T47D (cell line): ENCODE measurements at regions not wholly inside any gene's neighbourhood (a gene's known extent, or its start where the extent isn't known, plus 50 kb on each side); places are given as distances from the start of the nearest gene placed in this dataset.

ENCODE experiments used
- DNase-seq, 2 experiments: peaks; one replicate each; pipeline versions ENCODE4 v3.0.0 to v3.0.0-alpha.2; 2011 to 2012; ENCODE audit warnings: low read depth in 1 of 2, low spot score in 1 of 2
- JUND ChIP-seq: IDR thresholded peaks from 2 replicates; pipeline ENCODE4 v1.6.1; 2012; ENCODE audit warnings: low read depth
- in situ Hi-C: cut with HindIII; loops from 2 replicates; pipeline ENCODE4 v1.10.0; 2016; ENCODE audit warnings: low sequenced_read_pairs, low pct_unique_long_range_greater_than_20kb

DNA sequence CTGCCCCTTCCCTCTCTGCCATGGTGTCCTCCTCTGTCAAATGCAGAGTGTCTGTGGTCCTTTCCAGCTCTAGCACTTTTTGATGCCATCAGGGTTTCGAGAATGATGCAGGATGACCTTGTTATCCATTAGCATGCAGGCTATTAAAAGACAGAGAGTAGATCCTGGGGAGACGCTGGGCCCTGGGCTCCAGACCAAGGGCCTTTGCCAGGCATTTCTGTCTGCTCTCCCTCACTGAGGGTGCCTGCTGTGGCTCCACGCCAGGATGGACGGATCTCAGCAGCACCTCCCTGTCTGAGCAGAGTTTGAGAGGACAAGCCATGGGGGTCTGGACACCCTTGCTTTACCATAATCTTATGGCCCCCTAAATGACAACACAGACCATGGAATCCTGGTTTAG lies 110.8 kb upstream of the CD82 start:
- in situ Hi-C loops, result no loop called here
- no peak for TF ChIP-seq JUND
- no peak for DNase-seq

DNA sequence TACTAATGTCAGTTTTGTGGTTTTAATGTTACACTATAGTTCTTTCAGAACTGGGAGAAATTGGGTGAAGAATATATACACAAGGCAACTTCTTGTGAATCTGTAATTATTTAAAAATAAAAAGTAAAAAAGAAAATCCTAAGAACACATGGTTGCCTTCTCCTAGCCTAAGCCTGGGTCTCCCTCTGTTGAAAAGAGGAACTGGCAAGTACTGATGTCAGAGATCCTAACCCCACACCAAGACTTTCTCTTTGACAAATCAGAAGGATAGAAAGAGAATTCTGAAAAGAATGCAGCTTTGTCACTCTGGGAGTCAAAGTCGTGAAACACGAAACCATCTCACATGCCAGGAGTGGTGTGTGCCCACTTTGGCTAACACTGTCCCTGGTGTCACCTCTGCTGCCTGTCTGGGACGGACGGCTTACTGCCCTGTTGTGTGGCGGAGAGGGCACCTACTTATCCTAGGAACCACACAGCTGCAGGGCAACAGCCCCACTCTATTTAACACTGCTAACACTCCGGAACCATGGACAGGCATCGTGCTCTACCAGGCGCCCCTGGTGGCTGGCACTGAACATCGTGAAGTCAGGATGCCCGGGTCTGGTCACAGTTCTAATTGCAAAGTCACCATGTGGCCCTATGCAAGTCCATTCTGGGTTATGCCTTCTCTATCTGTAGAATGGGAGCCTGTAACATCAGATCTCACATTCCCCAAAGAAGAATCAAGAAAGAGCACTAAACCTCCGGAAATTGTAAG lies 108.7 kb upstream of the CD82 start:
- TF ChIP-seq JUND, result no peak
- DNase-seq, result peak; percentile 67 to 75
- in situ Hi-C loops, result no loop called here

DNA sequence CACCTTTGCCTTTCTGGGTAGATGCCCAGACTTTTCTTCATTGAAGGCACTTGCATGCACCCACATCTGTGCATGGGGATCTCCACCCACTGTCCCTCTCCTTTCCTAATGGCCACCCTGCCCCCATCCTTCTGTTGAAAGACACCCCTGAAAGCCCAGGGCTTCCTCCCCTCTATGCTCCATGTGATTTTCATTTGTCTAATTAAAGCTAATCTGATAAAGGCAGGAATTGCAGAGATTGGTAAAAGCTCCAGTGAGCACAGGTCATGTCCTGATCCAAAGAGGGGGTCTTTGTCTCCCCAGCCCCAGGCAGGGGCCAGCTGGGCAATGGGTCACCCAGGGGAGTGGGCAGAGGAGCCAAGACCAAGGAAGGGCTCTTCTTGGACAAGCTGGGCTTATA lies 107.6 kb upstream of the CD82 start:
- in situ Hi-C loops, result no loop called here
- TF ChIP-seq JUND, result no peak
- no peak for DNase-seq

DNA sequence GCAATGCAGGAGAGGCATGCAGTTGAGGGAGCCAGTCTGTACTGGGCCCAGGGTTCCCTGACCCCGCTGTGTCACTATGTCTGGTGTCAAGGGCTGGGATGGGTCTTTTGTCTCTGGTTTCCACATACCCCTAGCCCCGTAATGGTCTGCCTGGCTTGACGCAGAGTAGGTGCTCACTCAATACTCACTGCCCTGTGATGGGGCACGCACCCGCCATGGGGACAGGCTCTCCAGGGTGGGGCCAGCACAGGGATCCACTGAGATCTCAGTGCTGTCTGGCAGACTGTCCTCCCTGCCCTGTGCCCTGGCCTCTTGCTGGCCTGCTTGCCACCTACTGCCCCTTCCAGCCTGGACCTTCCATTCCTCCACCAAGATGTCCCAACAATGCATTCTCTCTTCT lies 101.7 kb upstream of the CD82 start:
- TF ChIP-seq JUND, result no peak
- in situ Hi-C loops, result no loop called here

DNA sequence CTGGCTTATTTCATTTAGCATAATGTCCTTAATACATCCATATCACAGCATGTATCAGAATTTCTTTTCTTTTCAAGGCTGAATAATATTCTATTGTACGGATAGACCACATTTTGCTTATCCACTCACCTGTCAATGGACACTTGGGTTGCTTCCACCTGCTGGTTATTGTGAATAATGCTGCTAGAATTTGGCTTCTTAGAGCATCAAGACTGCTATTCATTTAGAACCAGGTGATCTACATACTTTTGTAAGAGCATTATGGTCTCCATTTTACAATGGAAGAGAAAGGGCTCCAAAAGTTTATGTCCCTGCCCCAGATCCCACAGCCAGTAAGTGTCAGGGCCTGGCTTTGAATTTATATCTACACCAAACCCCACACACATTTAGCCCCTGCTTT lies 100.7 kb upstream of the CD82 start:
- no peak for TF ChIP-seq JUND
- DNase-seq, result peak in 1 of 2 experiments; percentile 62
- in situ Hi-C loops, result no loop called here

More for the DNA sequence above, 101.7 kb upstream of the CD82 start:
- no peak for DNase-seq

DNA sequence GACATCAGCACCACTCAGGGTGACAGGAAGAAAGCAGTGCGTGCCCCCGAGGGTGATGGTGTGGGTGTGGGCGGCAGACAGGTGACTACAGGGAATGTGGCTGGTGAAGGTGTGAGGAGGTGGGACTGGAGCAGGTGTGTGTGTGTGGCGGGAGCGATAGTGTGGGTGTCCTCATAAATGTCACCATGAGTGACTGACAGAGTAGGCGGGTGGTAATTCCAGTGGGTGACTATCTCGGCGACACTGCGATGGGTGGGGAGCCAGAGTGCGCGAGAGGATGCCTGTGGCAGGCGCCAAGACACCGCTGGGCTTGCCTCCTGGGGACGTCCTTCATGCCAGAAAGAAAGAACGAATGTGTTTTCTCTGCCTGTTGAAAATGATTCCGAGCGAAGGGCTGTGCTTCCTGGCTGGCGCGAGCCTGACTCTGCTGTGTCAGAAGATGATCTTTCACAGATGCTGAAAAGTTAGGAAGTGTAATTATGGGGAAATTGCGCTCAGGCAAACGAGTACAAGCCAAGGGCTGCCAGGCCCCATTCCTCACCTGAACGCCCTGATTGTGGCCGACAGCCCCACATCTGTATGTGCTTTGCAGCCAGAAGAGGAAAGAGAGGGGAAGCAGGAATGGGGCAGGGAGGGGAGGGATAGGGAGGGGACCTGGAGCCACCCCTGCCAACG lies 98.8 kb upstream of the CD82 start:
- TF ChIP-seq JUND, result no peak

DNA sequence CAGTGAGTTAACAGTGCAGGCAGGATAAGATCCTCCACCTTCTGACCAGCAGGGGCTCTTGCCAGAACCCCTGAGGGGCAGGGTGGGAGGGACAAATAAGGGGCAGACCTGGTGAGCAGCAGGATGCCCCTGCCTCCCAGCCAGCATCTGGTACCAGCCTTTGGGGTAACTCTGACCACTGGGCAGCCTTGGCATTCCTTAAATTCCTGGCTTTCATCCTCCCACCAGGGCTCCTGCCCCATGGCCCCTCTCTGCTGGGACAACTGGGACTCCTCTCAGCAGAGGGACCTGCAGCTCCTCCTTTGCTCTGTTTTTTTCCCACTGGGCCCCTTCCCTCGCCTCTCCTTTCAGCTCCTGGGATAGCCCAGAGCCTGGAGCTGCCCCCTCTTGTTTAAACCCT lies 98.0 kb upstream of the CD82 start:
- no peak for DNase-seq
- in situ Hi-C loops, result no loop called here
- no peak for TF ChIP-seq JUND

More for the DNA sequence above, 98.8 kb upstream of the CD82 start:
- no peak for DNase-seq
- in situ Hi-C loops, result no loop called here

DNA sequence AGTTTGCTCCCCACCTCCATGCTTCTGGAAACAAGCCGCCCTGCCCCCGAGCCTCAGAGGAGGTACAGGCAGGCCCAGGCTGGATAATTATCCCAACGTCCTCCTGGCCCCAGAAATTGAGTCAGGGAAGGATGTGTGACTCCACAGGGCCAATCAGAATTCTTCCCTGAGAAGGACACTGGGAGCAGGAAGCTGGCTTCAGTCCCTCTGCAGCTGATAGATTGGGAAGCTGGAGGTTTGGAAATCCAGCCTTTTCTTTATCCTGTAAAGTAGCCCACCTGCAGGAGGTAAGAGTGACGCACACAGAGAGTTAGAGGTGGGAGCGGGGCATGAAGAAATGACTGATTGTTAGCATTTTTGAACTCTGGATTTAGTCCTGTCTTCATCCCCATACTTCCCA lies 97.5 kb upstream of the CD82 start:
- TF ChIP-seq JUND, result no peak
- in situ Hi-C loops, result no loop called here
- DNase-seq, result no peak

DNA sequence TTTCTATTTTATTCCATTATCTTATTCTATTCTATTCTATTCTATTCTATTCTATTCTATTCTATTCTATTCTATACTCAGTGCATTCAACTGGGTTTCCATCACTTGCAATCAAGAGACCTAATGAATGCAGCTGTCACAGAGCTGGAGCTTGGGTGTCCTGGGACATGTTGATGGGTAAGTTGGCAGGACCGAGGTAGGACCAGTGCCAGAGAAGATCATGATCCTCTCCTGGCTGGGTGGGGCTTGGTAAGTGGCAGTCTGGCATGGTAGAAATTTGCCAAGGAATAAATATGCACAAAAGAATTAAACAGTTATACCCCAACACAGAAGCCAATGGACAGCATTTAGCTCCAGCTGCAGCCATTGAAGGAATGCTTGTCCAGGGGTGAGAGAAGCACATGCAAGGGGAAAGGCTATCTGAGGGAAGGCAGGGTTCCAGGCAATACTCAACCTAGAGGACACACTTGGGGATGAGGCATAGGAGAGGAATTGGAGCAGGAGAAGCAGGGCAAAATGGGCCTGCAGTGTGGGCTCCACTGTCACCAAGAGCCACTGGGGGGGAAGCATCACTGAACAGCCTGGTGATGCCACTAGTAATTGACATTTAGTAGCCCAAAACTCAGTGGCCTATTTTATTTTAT lies 97.0 kb upstream of the CD82 start:
- DNase-seq, result no peak
- in situ Hi-C loops, result no loop called here
- no peak for TF ChIP-seq JUND

DNA sequence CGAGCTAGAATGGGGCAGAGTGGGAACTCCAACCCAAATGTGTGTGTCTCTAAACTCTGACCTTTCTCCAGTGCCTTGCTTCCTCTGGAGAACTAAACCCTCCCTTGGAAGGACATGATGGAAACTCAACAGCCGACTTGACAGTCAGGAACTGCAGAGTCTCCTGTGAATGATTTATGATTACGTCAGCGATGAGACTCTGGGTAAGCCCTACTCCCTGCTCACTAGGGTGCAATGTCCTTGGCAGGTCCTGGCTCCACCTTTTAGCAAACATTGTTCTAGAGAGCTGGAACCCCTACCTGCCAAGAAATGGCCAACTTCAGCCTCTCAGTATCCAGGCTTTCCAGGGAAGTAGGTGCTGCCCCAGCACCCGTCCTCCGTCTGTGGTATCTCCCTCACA lies 96.1 kb upstream of the CD82 start:
- TF ChIP-seq JUND, result no peak
- in situ Hi-C loops, result no loop called here
- DNase-seq, result no peak

DNA sequence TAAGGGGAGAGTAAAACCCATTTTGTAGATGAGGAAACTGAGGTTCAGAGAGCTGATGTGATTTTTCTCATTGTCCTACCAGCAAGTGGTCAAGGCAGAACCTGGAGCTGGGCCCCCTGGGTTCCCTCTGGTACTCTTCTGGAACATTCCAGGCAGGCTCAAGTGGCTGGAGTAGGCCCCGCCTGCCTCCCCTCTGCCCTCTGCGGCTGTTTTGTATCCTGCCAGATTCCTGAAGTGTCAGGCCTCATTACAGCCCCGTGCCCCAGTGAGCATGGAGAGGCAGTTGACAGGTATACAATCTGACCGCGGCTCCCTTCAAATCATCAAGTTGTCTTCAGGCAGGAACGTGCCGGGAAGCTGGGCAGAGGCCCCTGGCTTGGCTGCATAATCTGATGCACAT lies 94.6 kb upstream of the CD82 start:
- DNase-seq, result no peak
- in situ Hi-C loops, result no loop called here
- no peak for TF ChIP-seq JUND

DNA sequence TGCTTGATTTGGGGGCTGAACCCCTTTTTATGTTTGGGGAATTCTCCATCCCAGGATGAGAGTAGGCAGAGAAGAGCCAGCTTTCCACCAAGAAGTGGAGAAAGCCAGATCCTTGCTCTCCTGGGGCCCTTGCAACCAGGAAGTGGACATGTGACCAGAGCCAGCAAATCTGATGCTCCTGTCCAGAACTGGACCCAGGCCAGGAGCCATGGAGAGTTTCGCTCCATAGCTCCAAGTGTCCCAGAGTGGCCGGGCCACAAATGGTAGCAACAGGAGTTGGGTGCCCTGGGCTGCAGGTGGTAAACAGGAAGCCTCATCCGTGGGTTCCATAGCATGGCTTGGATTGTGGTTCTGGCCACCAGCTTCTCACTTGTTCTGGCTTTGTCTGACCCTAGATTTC lies 93.9 kb upstream of the CD82 start:
- no peak for DNase-seq
- TF ChIP-seq JUND, result no peak
- in situ Hi-C loops, result no loop called here

DNA sequence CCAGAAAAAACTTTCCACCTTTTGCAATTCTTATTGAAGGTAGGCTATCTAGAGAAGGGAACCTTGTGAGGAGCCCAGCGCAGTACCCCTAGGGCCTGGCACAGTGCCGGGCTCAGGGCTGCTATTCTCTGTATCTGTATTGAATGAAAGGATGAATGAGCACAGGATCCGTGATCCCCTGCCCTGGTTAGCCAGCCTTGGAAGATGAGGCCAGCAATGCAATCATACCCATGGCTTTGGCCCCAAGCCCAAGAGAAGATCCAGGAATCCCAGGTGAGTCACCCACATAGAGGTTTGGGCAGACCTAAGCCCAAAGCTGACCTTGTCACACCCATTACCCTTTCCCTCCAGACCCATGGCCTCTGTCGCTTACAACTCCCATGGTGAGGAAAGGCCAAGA lies 92.5 kb upstream of the CD82 start:
- TF ChIP-seq JUND, result no peak
- in situ Hi-C loops, result no loop called here
- no peak for DNase-seq

DNA sequence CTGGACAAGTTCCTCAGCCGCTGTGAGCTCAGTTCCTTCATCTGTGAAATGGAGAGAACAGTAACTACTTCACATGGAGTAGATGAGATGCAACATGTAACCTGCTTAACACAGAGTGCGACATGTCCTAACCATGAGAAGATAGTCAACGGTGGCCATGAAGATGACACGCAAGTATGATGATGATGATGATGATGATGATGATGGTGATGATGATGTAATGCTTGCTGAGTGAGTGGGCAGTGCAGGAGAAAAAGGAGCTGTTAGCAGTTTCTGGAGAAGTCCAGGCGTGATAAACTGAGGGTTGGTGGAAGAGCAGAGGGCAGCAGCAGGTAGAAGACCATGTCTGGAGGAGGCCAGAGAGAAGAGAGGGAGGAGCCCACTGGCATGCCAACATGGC lies 90.8 kb upstream of the CD82 start:
- in situ Hi-C loops, result no loop called here
- TF ChIP-seq JUND, result no peak
- DNase-seq, result no peak
